ENCODE measurements at regions not wholly inside any gene's neighbourhood (a gene's known extent, or its start where the extent isn't known, plus 50 kb on each side); places are given as distances from the start of the nearest gene placed in this dataset.

- dilution Hi-C loops (cut with MboI; ENCODE audit: extremely low pct_ligation_motif_present, low sequenced_read_pairs): no loop called here
- H4K20me1 ChIP-seq (ENCODE audit: control insufficient read depth, extremely low read depth, insufficient read depth, low read length): no peaks in the 10 kb centered on the region
- H3K9me1 ChIP-seq (ENCODE audit: control insufficient read depth, extremely low read depth, insufficient read depth, low read length): no peaks in the 10 kb centered on the region
- no peak overlapping the region for H3K4me3 ChIP-seq (ENCODE audit: control insufficient read depth in 2 of 3, extremely low read depth in 1 of 3, insufficient read depth in 2 of 3, low read depth in 1 of 3, low read length in 3 of 3)
- no peak for DNase-seq (ENCODE audit: low read depth, low spot score)
- H3K27me3 ChIP-seq (ENCODE audit: control insufficient read depth, extremely low read depth, insufficient read depth, low read length): no peaks in the 10 kb centered on the region
- H3K9me3 ChIP-seq (ENCODE audit: control insufficient read depth, low read depth, low read length): no peaks in the 10 kb centered on the region
- H2AFZ ChIP-seq (ENCODE audit: control insufficient read depth, low read length): no peak overlapping the region
- no peaks in the 10 kb centered on the region for H3K79me2 ChIP-seq (ENCODE audit: control insufficient read depth, insufficient read depth, low read length)
- TF ChIP-seq EZH2 (IDR thresholded peaks at IDR 0.05; ENCODE audit: low read length) (no peak), CTCF (optimal IDR thresholded peaks at IDR 0.05 in 1 of 3, IDR thresholded peaks at IDR 0.05 in 1 of 3, conservative IDR thresholded peaks at IDR 0.05 in 1 of 3; ENCODE audit: extremely low read depth in 1 of 3, insufficient read depth in 2 of 3, low read length in 3 of 3) (no peak)
- H3K4me1 ChIP-seq (ENCODE audit: control insufficient read depth, extremely low read depth, insufficient read depth, low read length): no peaks in the 10 kb centered on the region
- H3K36me3 ChIP-seq (ENCODE audit: control insufficient read depth in 2 of 2, extremely low read depth in 1 of 2, insufficient read depth in 2 of 2, low read length in 2 of 2): no peaks in the 10 kb centered on the region
- H3K4me2 ChIP-seq (ENCODE audit: control insufficient read depth, extremely low read depth, insufficient read depth, low read depth, low read length): no peak overlapping the region
- H3K9ac ChIP-seq (ENCODE audit: control insufficient read depth, extremely low read depth, insufficient read depth, low read length): no peak overlapping the region
- no peak overlapping the region for H3K27ac ChIP-seq (ENCODE audit: control insufficient read depth, insufficient read depth, low read length)
- FAIRE-seq: no peak
Observed at GRCh38 chr3:74039105-74039504, 414.4 kb upstream of the PDZRN3 start.

GRCh38 chr3:74036568-74036967 is 411.8 kb upstream of the PDZRN3 start:
- no peak for TF ChIP-seq EZH2 (IDR thresholded peaks at IDR 0.05; ENCODE audit: low read length)
- no peak for TF ChIP-seq CTCF (optimal IDR thresholded peaks at IDR 0.05 in 1 of 3, IDR thresholded peaks at IDR 0.05 in 1 of 3, conservative IDR thresholded peaks at IDR 0.05 in 1 of 3; ENCODE audit: extremely low read depth in 1 of 3, insufficient read depth in 2 of 3, low read length in 3 of 3)
- DNase-seq (ENCODE audit: low read depth, low spot score) (no peak), FAIRE-seq (no peak)
- no peaks in the 10 kb centered on the region for H3K4me1 ChIP-seq (ENCODE audit: control insufficient read depth, extremely low read depth, insufficient read depth, low read length)
- dilution Hi-C loops (cut with MboI; ENCODE audit: extremely low pct_ligation_motif_present, low sequenced_read_pairs): no loop called here
- H3K9me1 ChIP-seq (ENCODE audit: control insufficient read depth, extremely low read depth, insufficient read depth, low read length): no peaks in the 10 kb centered on the region
- H3K36me3 ChIP-seq (ENCODE audit: control insufficient read depth in 2 of 2, extremely low read depth in 1 of 2, insufficient read depth in 2 of 2, low read length in 2 of 2): no peaks in the 10 kb centered on the region
- H3K9ac ChIP-seq (ENCODE audit: control insufficient read depth, extremely low read depth, insufficient read depth, low read length): no peak overlapping the region
- H3K79me2 ChIP-seq (ENCODE audit: control insufficient read depth, insufficient read depth, low read length): no peaks in the 10 kb centered on the region
- no peak overlapping the region for H2AFZ ChIP-seq (ENCODE audit: control insufficient read depth, low read length)
- H3K27ac ChIP-seq (ENCODE audit: control insufficient read depth, insufficient read depth, low read length): no peak overlapping the region
- H3K27me3 ChIP-seq (ENCODE audit: control insufficient read depth, extremely low read depth, insufficient read depth, low read length): no peaks in the 10 kb centered on the region
- H3K4me2 ChIP-seq (ENCODE audit: control insufficient read depth, extremely low read depth, insufficient read depth, low read depth, low read length): no peak overlapping the region
- H3K4me3 ChIP-seq (ENCODE audit: control insufficient read depth in 2 of 3, extremely low read depth in 1 of 3, insufficient read depth in 2 of 3, low read depth in 1 of 3, low read length in 3 of 3): no peak overlapping the region
- no peaks in the 10 kb centered on the region for H3K9me3 ChIP-seq (ENCODE audit: control insufficient read depth, low read depth, low read length)
- no peaks in the 10 kb centered on the region for H4K20me1 ChIP-seq (ENCODE audit: control insufficient read depth, extremely low read depth, insufficient read depth, low read length)
